ENCODE measurements at regions not wholly inside any gene's neighbourhood (a gene's known extent, or its start where the extent isn't known, plus 50 kb on each side); places are given as distances from the start of the nearest gene placed in this dataset.

GRCh38 chr2:16851126-16851525, 185.5 kb upstream of the CYRIA start (continued):
- TF ChIP-seq REST (IDR thresholded peaks at IDR 0.05; ENCODE audit: low read depth), result no peak
- TF ChIP-seq ZFX (IDR thresholded peaks at IDR 0.05), result no peak

DNA sequence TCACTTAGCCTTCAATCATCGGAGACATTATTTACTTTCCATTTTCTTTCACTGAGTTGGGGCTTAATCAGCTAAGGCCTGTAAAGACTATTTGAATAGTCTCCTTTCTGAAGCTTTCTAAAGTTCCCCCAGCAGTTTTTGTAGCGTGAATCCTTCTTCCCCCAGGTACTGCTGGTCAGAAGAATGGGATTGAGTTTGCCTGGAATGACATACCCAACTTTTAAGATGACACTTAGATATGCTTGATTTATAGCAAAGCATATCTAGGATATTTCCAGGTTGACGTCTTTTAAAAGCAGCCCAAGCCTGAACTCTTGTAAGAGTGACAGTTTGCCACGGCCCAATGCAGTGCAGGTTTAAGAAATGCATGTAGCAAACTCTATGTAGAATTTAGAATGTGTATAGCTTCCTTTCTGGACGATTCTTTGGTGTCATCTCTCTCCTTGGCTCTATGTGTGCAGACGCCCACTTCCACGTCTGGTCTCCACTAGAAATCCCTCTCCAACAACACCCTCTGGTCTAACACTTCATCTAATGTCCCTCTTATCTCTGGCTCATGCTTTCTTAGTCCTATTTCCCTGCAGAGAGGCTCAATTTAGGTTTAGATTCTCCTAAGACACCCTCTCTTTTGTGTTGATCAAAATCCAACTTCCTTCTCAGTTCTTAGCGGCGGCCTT, 175.0 kb upstream of the CYRIA start:
- no TSS peak for BruUV-seq (replicated peaks)
- ChIA-PET POLR2A (no interaction called here), CTCF (no interaction called here), RAD21 (ENCODE audit: low non-redundant PET in 1 of 2, low total read pairs in 2 of 2, uncharacterized antibody in 2 of 2, unreplicated experiment in 2 of 2) (no interaction called here)
- H3K9ac ChIP-seq (ENCODE audit: low read length), result no peak overlapping the region
- H2AFZ ChIP-seq (ENCODE audit: low read depth, low read length, poor library complexity, severe bottlenecking), result no peak overlapping the region
- H4K20me1 ChIP-seq (ENCODE audit: insufficient read depth), result no peaks in the 10 kb centered on the region
- H3K4me3 ChIP-seq (replicated peaks in 1 of 2; ENCODE audit: low read depth in 1 of 2, low read length in 2 of 2), result no peak overlapping the region
- no peak for ATAC-seq
- no peak overlapping the region for H3K27ac ChIP-seq (ENCODE audit: low read depth, low read length)
- no peaks in the 10 kb centered on the region for H3K79me2 ChIP-seq (ENCODE audit: insufficient read depth, low read length)
- no peaks in the 10 kb centered on the region for H3K9me3 ChIP-seq (ENCODE audit: control insufficient read depth in 1 of 2, insufficient read depth in 1 of 2, low read depth in 1 of 2, low read length in 2 of 2)
- H3K36me3 ChIP-seq (ENCODE audit: control insufficient read depth in 1 of 2, insufficient read depth in 2 of 2, low read length in 2 of 2), result no peaks in the 10 kb centered on the region
- H3K27me3 ChIP-seq (ENCODE audit: insufficient read depth, low read length), result peaks cover 6% of the 10 kb centered on the region
- no peak overlapping the region for H3K4me2 ChIP-seq (ENCODE audit: low read length)
- DNase-seq (ENCODE audit: low read depth, low spot score), result no peak
- intact Hi-C loops (cut with micrococcal nuclease), result no loop called here
- H3K4me1 ChIP-seq (ENCODE audit: control insufficient read depth in 1 of 2, insufficient read depth in 2 of 2, low read length in 2 of 2), result no peaks in the 10 kb centered on the region
- no peaks in the 10 kb centered on the region for H3K9me2 ChIP-seq (ENCODE audit: insufficient read depth)
- no peak for TF ChIP-seq ZNF274 (IDR thresholded peaks at IDR 0.05; ENCODE audit: low read depth, low read length)
- no peak for TF ChIP-seq REST (IDR thresholded peaks at IDR 0.05; ENCODE audit: low read depth)
- TF ChIP-seq SIN3A (IDR thresholded peaks at IDR 0.05; ENCODE audit: low read depth), result no peak
- no peak for TF ChIP-seq JUND (IDR thresholded peaks at IDR 0.05)
- TF ChIP-seq YY1 (IDR thresholded peaks at IDR 0.05; ENCODE audit: extremely low read depth, insufficient replicate concordance, low read depth, low read length), result no peak
- TF ChIP-seq TCF7L2 (IDR thresholded peaks at IDR 0.05; ENCODE audit: borderline replicate concordance, extremely low read depth, insufficient read depth, insufficient read length), result no peak

Data from HCT116 (cell line).